Putamen (tissue), 1 donor: ENCODE measurements at regions not wholly inside any gene's neighbourhood (a gene's known extent, or its start where the extent isn't known, plus 50 kb on each side); places are given as distances from the start of the nearest gene placed in this dataset.

Experiments
- DNase-seq: peaks from one replicate; pipeline ENCODE4 v3.0.0-alpha.2; 2016; ENCODE audit warnings: low spot score

DNA sequence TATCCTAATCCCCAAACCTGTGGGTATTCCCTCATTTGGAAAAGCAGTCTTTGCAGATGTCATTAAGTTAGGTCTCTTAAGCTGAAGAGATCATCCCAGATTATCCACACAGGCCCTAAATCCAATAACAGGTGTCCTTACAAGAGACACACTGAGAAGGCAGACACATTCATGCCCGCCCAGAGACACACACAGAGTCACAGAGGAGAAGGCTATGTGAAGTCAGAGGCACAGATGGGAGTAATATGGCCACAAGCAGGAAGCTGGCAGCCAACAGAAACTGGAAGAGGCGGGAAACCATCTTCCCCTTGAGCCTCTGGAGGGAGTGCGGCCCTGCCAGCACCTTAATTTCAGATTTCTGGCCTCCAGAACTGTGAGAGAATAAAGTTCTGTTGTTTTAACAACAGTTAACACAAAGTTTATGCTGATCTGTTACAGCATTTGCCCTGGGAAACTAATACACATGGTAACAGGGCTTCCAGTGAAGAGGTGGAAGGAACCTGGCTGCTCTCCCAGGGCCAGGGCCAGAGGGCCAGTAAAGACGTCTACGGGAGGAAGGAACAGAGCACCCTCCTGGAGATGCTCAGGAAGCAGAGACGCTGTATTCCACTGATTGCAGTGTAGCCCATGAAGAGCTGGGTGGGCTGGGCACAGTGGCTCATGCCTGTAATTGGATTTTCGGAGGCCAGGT lies 217.5 kb downstream of the GLI2 start:
- no peak for DNase-seq

DNA sequence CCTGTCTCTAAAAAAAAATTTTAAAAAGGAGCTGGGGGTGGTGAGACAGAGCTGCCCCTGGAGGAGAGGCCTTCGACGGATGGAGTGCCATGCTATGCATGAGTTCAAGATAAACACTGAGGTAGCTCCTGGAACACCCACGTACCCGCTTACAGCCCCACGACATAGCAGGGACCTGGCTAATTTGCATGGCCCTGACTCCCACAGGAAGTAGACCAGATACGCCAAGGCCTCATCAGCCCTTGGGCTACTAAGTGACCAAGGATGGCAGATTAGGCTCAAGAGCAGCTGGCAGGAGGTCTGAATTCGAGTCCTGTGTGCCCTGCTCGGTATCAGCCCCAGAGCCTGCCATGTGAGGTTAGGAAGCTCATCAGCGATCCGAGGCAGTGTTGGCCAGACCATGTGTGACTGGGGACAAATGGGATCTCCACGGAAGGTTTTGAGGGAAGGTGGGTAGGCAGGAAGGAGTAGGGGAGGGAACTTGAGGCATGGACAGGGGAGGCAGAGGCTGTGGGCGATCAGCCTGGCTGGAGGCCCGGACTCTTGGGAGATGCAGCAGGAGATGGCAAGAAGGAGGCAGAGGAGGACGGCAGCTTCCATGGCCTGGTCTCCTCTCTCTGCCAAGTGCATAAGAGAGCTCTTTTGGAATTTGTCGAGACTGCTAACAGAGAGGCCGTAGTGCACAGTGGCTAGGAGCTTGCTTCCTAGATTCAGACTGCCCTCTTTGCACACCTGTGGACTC lies 218.3 kb downstream of the GLI2 start:
- DNase-seq, result no peak

DNA sequence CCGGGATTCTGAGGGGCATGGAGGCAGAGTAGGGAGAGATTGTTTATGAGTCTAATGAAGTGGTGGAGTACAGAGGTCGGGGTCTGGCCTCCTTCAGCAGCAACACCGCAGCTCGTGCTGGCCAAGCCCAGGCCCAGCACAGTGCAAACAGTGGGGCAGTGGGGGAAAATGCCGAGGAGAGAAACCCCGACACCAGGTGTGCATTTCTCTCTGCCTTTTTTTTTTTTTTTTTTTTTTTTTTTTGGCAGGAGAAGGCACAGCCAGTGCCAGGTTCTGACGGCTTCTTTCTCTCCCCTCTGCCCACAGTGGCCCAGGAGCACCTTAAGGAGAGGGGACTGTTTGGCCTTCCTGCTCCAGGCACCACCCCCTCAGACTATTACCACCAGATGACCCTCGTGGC lies 219.3 kb downstream of the GLI2 start:
- DNase-seq, result no peak

DNA sequence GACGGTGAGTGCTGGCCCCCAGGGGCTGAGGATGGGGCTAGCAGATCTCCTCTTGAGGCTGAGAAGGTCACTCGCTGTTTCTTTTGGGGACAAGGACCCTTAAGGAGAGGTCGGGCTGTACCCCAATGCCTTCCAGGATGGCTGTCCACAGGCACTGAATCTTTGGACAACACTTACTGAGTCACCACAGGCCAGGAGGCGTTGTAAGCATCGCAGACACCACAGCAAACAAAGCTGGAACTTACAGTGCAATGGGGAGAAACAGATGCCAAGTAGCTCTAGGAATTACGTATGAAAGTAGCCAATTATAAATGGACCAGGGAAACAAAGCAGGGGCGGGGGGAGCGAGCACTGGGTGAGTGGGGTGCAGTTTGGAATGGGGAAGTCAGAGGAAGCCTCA lies 219.8 kb downstream of the GLI2 start:
- no peak for DNase-seq

GRCh38 chr2:120956486-120957156 lies 221.0 kb downstream of the GLI2 start:
- no peak for DNase-seq

DNA sequence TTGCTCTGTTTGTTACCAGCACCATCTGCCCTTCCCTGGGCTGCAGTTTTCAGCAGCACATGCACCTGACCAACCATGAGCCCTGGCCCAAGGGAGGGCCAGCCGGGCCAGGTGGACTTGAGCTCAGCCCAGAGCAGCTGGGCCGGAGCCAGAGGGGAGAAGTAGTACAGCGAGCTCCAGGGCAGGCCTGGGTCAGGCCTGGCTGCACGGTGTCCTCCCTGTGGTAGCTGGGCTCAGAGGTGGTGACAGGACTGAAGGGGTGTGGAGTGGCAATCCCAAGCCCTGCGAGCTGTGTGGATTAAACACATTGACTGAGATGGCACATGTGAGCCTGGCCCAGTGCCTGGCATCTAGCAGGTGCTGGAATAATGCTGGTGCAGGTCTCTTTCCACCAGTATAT lies 222.2 kb downstream of the GLI2 start:
- no peak for DNase-seq

- no peak for DNase-seq
These were observed 223.1 kb downstream of the GLI2 start for GRCh38 chr2:120958623-120959366.

DNA sequence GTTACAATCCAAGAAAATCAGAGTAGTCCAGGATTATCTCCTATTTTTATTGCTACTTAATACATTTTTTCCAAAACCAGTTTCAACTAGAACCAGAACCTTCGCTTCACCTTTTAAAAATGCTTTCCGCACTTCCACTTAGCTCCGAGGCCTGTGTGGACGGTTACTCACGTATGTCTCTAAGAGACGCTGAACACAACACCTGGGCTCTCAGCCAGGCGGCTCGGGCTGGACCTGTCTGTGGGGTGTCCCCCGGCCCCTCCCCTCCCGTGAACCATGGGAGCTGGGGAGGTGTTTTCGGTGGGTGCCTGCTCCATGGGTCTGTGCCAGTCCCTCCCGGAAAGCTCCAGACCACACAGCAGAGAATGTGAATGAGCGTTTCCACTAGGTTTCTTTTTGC lies 223.8 kb downstream of the GLI2 start:
- no peak for DNase-seq

- no peak for DNase-seq
These were observed 225.2 kb downstream of the GLI2 start for GRCh38 chr2:120960770-120961366.

DNA sequence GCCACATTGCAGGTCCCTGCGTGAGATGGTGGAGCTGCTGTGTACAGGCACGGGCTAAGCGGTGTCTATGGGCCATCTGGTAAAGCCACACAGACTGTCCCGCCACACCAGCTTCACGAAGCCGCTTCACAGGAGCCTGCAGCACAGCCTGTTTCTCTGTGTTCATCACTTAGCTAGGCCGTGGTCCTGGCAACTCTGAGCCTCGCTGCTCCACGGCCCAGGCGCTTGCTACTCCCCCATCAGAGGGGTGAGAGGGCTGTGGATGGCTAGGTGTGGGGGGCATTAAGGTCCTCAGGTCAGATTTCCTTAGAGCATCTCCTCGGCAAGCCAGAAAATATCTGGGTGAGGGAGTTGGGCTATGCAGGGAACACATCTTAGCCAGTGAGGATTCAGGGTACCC lies 225.7 kb downstream of the GLI2 start:
- no peak for DNase-seq

- no peak for DNase-seq
These were observed 228.5 kb downstream of the GLI2 start for GRCh38 chr2:120963997-120964705.

GRCh38 chr2:120964819-120965218 lies 229.2 kb downstream of the GLI2 start:
- DNase-seq, result no peak

- DNase-seq, result no peak
These were observed 231.0 kb downstream of the GLI2 start for GRCh38 chr2:120966510-120967254.

- no peak for DNase-seq
These were observed 232.8 kb downstream of the GLI2 start for GRCh38 chr2:120968307-120969015.

DNA sequence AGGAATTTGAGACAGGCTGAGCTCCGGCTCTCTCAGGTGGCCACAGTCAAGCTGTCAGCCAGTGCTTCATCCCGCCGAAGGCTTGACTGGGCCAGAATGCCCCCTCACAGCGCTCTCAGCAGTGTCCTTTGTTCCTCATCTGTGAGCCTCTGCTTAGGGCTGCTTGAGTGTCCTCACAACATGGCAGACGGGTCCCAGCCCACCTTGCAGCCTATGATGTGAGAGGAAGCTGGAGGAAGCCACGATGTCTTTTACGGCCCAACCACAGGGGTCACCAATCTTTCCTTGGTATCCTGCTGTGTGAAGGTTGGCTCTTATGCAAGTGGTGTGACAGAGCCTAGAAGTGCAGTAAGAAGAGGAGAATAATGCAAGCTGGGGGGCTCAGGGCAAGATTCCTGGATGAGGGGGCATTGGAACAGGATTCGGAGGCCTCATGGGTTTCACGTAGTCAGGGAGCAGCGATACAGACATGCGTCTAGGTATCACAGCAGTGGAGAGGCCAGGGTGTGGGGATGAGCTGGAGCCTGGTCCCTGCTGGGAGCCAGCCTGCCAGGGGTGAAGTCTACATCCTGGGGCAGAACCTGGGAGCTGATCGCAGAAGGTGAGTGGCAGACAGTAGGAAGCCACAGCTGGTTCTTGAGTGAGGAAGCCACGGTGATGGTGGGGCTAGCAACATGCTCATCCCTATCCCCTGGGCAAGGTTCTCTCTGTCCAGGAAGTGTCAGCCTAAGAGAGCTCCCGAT lies 234.1 kb downstream of the GLI2 start:
- no peak for DNase-seq

GRCh38 chr2:120971866-120972265 lies 236.2 kb downstream of the GLI2 start:
- DNase-seq, result no peak

DNA sequence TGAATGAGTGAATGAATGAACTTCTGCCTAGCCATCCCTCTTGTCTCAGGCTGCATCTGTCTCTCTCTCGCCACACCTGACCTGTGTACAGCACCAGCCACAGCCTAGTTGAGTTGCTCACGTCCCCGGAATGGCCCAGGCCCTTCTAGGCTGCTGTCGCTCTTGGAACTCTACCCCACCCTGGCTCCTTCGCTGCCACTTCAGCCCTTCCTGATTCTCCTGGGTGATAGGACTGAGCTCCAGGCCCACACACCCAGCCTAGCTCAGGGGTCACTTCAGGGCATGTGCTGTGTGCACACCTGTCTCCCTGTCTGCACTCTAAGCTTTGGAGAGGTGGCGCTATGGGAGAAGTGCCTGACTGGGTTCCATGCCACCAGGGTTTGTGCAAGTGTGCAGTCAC lies 236.6 kb downstream of the GLI2 start:
- DNase-seq, result no peak

GRCh38 chr2:120973196-120973595 lies 237.5 kb downstream of the GLI2 start:
- DNase-seq, result no peak

GRCh38 chr2:120974950-120975349 lies 239.3 kb downstream of the GLI2 start:
- no peak for DNase-seq
